ENCODE measurements at regions not wholly inside any gene's neighbourhood (a gene's known extent, or its start where the extent isn't known, plus 50 kb on each side); places are given as distances from the start of the nearest gene placed in this dataset.

- no peak for TF ChIP-seq CTCF (IDR thresholded peaks at IDR 0.05)
- no peak for TF ChIP-seq POLR2A (IDR thresholded peaks at IDR 0.05)
Observed at GRCh38 chr1:79507770-79508169, 501.2 kb upstream of the ADGRL4 start.
